ENCODE measurements at regions not wholly inside any gene's neighbourhood (a gene's known extent, or its start where the extent isn't known, plus 50 kb on each side); places are given as distances from the start of the nearest gene placed in this dataset.
"Not testable (repeated sequence)": the region's sequence is repeated elsewhere in the genome, so short reads cannot be mapped to it uniquely, and the experiment has no call there.

DNA sequence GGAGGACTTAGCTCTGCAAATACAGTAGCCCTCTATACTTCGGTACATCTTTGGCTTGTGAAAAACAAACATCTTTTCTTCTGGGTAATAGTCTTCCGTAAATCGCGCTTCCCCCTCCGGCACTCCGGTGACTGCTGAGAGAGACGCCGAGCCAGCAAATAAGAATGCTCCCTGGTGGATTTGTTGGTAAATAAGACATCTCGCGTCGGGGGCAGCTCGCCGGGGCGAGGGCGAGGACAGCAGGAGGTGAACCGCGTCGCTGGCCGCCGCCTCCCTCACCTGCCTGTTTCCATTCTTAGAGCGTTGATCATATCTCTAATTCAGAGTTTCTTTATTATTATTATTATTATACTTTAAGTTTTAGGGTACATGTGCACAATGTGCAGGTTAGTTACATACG is 117.6 kb downstream of the PMAIP1 start:
- Histone ChIP-seq H3K4me3 (no peak overlapping the region), H3K27me3 (ENCODE audit: insufficient read depth in 3 of 3, low read length in 2 of 3) (no peaks in the 10 kb centered on the region), H3K36me3 (ENCODE audit: insufficient read depth in 1 of 2, low read depth in 1 of 2) (no peaks in the 10 kb centered on the region), H3K27ac (no peak overlapping the region), H3K4me1 (no peaks in the 10 kb centered on the region), H3K9me3 (no peaks in the 10 kb centered on the region)
- 96 to 97% (median 96%) methylated on average over 21 to 22 of the region's 22 CpGs for WGBS, 3 donors
- TF ChIP-seq, protein P1, sequence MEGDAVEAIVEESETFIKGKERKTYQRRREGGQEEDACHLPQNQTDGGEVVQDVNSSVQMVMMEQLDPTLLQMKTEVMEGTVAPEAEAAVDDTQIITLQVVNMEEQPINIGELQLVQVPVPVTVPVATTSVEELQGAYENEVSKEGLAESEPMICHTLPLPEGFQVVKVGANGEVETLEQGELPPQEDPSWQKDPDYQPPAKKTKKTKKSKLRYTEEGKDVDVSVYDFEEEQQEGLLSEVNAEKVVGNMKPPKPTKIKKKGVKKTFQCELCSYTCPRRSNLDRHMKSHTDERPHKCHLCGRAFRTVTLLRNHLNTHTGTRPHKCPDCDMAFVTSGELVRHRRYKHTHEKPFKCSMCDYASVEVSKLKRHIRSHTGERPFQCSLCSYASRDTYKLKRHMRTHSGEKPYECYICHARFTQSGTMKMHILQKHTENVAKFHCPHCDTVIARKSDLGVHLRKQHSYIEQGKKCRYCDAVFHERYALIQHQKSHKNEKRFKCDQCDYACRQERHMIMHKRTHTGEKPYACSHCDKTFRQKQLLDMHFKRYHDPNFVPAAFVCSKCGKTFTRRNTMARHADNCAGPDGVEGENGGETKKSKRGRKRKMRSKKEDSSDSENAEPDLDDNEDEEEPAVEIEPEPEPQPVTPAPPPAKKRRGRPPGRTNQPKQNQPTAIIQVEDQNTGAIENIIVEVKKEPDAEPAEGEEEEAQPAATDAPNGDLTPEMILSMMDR (IDR thresholded peaks at IDR 0.05): no peak
- intact Hi-C loops (cut with DNase I): no loop called here
- DNase-seq (no peak), ATAC-seq (no peak)

DNA sequence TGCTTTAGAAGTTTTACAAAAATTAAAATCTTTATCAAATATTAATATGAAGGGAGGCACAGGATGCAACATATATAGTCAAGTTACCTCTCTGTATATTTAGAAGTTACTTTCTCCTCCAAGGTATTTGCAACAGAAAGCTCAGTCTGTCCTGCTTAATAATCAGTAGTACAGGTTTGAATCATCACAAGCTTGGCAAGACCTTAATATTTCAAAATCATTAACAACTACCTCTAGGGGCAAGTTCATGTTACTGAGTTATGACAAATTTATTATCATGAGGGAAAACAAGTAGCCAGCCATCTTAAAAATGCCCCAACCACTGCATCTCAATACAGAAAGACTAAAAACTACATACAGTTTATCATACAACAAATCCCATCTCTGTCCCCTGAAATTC is 116.0 kb downstream of the PMAIP1 start:
- H3K27ac ChIP-seq; H3K36me3 ChIP-seq (ENCODE audit: insufficient read depth in 1 of 2, low read depth in 1 of 2); H3K4me3 ChIP-seq; H3K9me3 ChIP-seq; ATAC-seq; intact Hi-C loops (cut with DNase I); DNase-seq; H3K4me1 ChIP-seq; H3K27me3 ChIP-seq (ENCODE audit: insufficient read depth in 3 of 3, low read length in 2 of 3): not testable (repeated sequence)

DNA sequence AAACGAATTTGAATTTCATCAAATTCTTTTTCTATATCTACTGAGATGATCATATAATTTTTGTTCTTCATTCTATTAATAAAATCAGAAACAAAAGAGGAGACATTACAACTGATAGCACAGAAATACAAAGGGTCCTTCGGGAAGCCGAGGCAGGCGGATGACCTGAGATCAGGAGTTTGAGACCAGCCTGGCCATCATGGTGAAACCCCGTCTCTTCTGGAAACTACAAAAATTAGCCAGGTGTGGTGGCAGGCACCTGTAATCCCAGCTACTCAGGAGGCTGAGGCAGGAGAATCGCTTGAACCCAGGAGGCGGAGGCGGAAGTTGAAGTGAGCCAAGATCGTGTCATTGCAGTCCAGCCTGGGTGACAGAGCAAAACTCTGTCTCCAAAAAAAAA is 113.4 kb downstream of the PMAIP1 start:
- intact Hi-C loops (cut with DNase I); H3K27me3 ChIP-seq (ENCODE audit: insufficient read depth in 3 of 3, low read length in 2 of 3); H3K9me3 ChIP-seq; ATAC-seq; H3K36me3 ChIP-seq (ENCODE audit: insufficient read depth in 1 of 2, low read depth in 1 of 2); H3K4me1 ChIP-seq; H3K4me3 ChIP-seq; H3K27ac ChIP-seq; DNase-seq: not testable (repeated sequence)
- 90 to 97% (median 95%) methylated on average over 9 of the region's 9 CpGs for WGBS, 3 donors

DNA sequence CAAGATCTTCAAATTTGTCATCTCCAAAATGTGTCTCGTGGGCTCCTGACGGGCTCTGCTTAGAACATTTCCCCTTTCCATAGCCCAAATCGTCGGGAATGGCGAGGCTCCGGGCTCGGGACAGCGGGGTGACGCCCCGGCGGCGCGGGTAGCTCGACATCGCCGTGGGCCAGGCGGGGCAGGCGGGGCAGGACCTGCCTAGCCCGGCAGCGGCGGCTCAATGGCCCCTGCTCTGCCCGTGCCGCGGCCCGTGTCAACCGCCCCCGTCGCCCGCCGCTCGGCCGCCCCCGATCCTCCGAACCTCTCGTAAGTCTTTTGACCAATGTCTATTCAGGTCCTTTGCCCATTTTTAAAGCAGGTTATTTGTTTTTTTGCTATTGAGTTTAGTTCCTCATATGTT is 111.2 kb downstream of the PMAIP1 start:
- ATAC-seq (no peak), DNase-seq (no peak)
- intact Hi-C loops (cut with DNase I): no loop called here
- TF ChIP-seq, protein P1 (IDR thresholded peaks at IDR 0.05): no peak
- 96 to 98% (median 97%) methylated on average over 35 of the region's 35 CpGs for WGBS, 3 donors
- no peaks in the 10 kb centered on the region for H3K4me1 ChIP-seq
- H3K9me3 ChIP-seq: no peaks in the 10 kb centered on the region
- H3K4me3 ChIP-seq: no peak overlapping the region
- H3K27ac ChIP-seq: no peak overlapping the region
- no peaks in the 10 kb centered on the region for H3K27me3 ChIP-seq (ENCODE audit: insufficient read depth in 3 of 3, low read length in 2 of 3)
- H3K36me3 ChIP-seq (ENCODE audit: insufficient read depth in 1 of 2, low read depth in 1 of 2): no peaks in the 10 kb centered on the region

DNA sequence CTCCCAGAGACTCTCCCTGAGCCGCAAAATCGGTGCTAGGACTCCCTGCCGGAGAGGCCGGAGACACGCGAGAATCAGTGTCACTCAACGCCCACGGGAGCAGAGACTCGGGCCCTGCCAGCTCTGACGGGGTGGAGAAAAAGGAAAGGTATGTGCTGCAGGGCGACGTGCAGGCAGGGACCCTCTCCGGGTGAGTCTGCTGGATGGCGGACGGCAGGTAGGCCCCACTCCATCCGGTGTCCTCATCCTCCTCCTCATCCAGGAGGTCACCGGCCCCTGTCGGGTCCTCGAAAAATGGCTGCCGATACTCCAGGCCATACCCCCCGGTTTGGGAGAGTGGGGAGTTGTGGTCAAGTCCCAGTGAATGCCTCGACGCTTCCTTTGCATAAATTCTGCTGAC is 110.7 kb downstream of the PMAIP1 start:
- Histone ChIP-seq H3K36me3 (ENCODE audit: insufficient read depth in 1 of 2, low read depth in 1 of 2) (no peaks in the 10 kb centered on the region), H3K4me3 (no peak overlapping the region), H3K27ac (no peak overlapping the region), H3K9me3 (no peaks in the 10 kb centered on the region), H3K27me3 (ENCODE audit: insufficient read depth in 3 of 3, low read length in 2 of 3) (no peaks in the 10 kb centered on the region), H3K4me1 (no peaks in the 10 kb centered on the region)
- WGBS, 3 donors: 95 to 97% (median 97%) methylated on average over 23 of the region's 23 CpGs
- ATAC-seq (no peak), DNase-seq (no peak)
- intact Hi-C loops (cut with DNase I): no loop called here
- TF ChIP-seq, protein P1 (IDR thresholded peaks at IDR 0.05): no peak

DNA sequence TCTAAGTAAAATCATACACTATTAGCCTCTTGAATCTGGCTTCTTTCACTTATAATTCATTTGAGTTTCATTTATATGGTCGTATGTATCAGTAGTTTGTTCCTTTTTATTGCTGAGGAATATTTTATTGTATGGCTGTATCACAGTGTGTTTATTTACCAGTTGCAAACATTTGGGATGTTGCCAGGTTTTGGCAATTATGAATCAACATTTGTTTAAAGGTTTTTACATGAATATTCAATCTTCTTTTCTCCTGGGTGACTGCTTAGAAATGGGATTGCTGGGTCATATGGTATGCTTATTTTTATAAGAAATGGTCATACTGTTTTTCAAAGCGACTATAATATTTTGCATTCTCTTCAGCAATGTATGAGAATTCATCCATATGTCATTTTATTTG is 107.9 kb downstream of the PMAIP1 start:
- 71 to 74% (median 72%) methylated on average over 2 of the region's 2 CpGs for WGBS, 3 donors
- intact Hi-C loops (cut with DNase I): no loop called here
- no peaks in the 10 kb centered on the region for H3K9me3 ChIP-seq
- no peak overlapping the region for H3K27ac ChIP-seq
- H3K27me3 ChIP-seq (ENCODE audit: insufficient read depth in 3 of 3, low read length in 2 of 3): no peaks in the 10 kb centered on the region
- no peaks in the 10 kb centered on the region for H3K4me1 ChIP-seq
- no peak overlapping the region for H3K4me3 ChIP-seq
- TF ChIP-seq, protein P1 (IDR thresholded peaks at IDR 0.05): no peak
- no peak for DNase-seq
- H3K36me3 ChIP-seq (ENCODE audit: insufficient read depth in 1 of 2, low read depth in 1 of 2): no peaks in the 10 kb centered on the region
- ATAC-seq: no peak

Measured in psoas muscle (tissue), 7 donors.